ENCODE measurements at regions not wholly inside any gene's neighbourhood (a gene's known extent, or its start where the extent isn't known, plus 50 kb on each side); places are given as distances from the start of the nearest gene placed in this dataset.
"Not testable (repeated sequence)": the region's sequence is repeated elsewhere in the genome, so short reads cannot be mapped to it uniquely, and the experiment has no call there.

- no peaks in the 10 kb centered on the region for H3K9me3 ChIP-seq (ENCODE audit: insufficient read depth, low read length)
- H3K9ac ChIP-seq (ENCODE audit: insufficient read length, low read depth): no peak overlapping the region
- DNase-seq (ENCODE audit: low read depth, low spot score): no peak
- no peak overlapping the region for H3K4me3 ChIP-seq (ENCODE audit: insufficient read length, low read depth)
- H3K4me1 ChIP-seq (ENCODE audit: insufficient read depth, insufficient read length): no peaks in the 10 kb centered on the region
- no peaks in the 10 kb centered on the region for H3K27me3 ChIP-seq (ENCODE audit: insufficient read depth, insufficient read length)
- H3K36me3 ChIP-seq (ENCODE audit: insufficient read depth, insufficient read length, low read length): no peaks in the 10 kb centered on the region
- TF ChIP-seq YY1 (IDR thresholded peaks at IDR 0.05; ENCODE audit: insufficient read depth, insufficient read length) (no peak), SUZ12 (IDR thresholded peaks at IDR 0.05; ENCODE audit: extremely low read depth, insufficient read depth, insufficient read length) (no peak), ZNF274 (IDR thresholded peaks at IDR 0.05; ENCODE audit: low read depth, low read length) (no peak)
Measured at GRCh38 chr2:126038861-126039260, 617.1 kb upstream of the GYPC start.

- H3K9me3 ChIP-seq (ENCODE audit: insufficient read depth, low read length): no peaks in the 10 kb centered on the region
- H3K9ac ChIP-seq (ENCODE audit: insufficient read length, low read depth): no peak overlapping the region
- no peaks in the 10 kb centered on the region for H3K4me1 ChIP-seq (ENCODE audit: insufficient read depth, insufficient read length)
- no peak overlapping the region for H3K4me3 ChIP-seq (ENCODE audit: insufficient read length, low read depth)
- H3K27me3 ChIP-seq (ENCODE audit: insufficient read depth, insufficient read length): no peaks in the 10 kb centered on the region
- H3K36me3 ChIP-seq (ENCODE audit: insufficient read depth, insufficient read length, low read length): no peaks in the 10 kb centered on the region
- no peak for TF ChIP-seq SUZ12 (IDR thresholded peaks at IDR 0.05; ENCODE audit: extremely low read depth, insufficient read depth, insufficient read length)
- no peak for TF ChIP-seq YY1 (IDR thresholded peaks at IDR 0.05; ENCODE audit: insufficient read depth, insufficient read length)
- TF ChIP-seq ZNF274 (IDR thresholded peaks at IDR 0.05; ENCODE audit: low read depth, low read length): no peak
- no peak for DNase-seq (ENCODE audit: low read depth, low spot score)
Measured at GRCh38 chr2:126041391-126042047, 614.4 kb upstream of the GYPC start.

GRCh38 chr2:126042089-126042488 is 613.9 kb upstream of the GYPC start:
- no peaks in the 10 kb centered on the region for H3K27me3 ChIP-seq (ENCODE audit: insufficient read depth, insufficient read length)
- DNase-seq (ENCODE audit: low read depth, low spot score): no peak
- no peaks in the 10 kb centered on the region for H3K36me3 ChIP-seq (ENCODE audit: insufficient read depth, insufficient read length, low read length)
- H3K4me1 ChIP-seq (ENCODE audit: insufficient read depth, insufficient read length): no peaks in the 10 kb centered on the region
- TF ChIP-seq SUZ12 (IDR thresholded peaks at IDR 0.05; ENCODE audit: extremely low read depth, insufficient read depth, insufficient read length) (no peak), YY1 (IDR thresholded peaks at IDR 0.05; ENCODE audit: insufficient read depth, insufficient read length) (no peak), ZNF274 (IDR thresholded peaks at IDR 0.05; ENCODE audit: low read depth, low read length) (no peak)
- H3K9me3 ChIP-seq (ENCODE audit: insufficient read depth, low read length): no peaks in the 10 kb centered on the region
- no peak overlapping the region for H3K9ac ChIP-seq (ENCODE audit: insufficient read length, low read depth)
- no peak overlapping the region for H3K4me3 ChIP-seq (ENCODE audit: insufficient read length, low read depth)

GRCh38 chr2:126048719-126049118 is 607.2 kb upstream of the GYPC start:
- H3K9me3 ChIP-seq (ENCODE audit: insufficient read depth, low read length): peaks cover 11% of the 10 kb centered on the region; the same call in 1 of the 2 replicates
- no peak overlapping the region for H3K4me3 ChIP-seq (ENCODE audit: insufficient read length, low read depth)
- no peak for TF ChIP-seq YY1 (IDR thresholded peaks at IDR 0.05; ENCODE audit: insufficient read depth, insufficient read length)
- no peaks in the 10 kb centered on the region for H3K27me3 ChIP-seq (ENCODE audit: insufficient read depth, insufficient read length)
- H3K36me3 ChIP-seq (ENCODE audit: insufficient read depth, insufficient read length, low read length): no peaks in the 10 kb centered on the region
- no peaks in the 10 kb centered on the region for H3K4me1 ChIP-seq (ENCODE audit: insufficient read depth, insufficient read length)
- H3K9ac ChIP-seq (ENCODE audit: insufficient read length, low read depth): no peak overlapping the region
- no peak for DNase-seq (ENCODE audit: low read depth, low spot score)

GRCh38 chr2:126049461-126049860 is 606.5 kb upstream of the GYPC start:
- Histone ChIP-seq H3K36me3 (ENCODE audit: insufficient read depth, insufficient read length, low read length) (no peaks in the 10 kb centered on the region), H3K9ac (ENCODE audit: insufficient read length, low read depth) (no peak overlapping the region), H3K4me3 (ENCODE audit: insufficient read length, low read depth) (no peak overlapping the region), H3K4me1 (ENCODE audit: insufficient read depth, insufficient read length) (no peaks in the 10 kb centered on the region), H3K27me3 (ENCODE audit: insufficient read depth, insufficient read length) (no peaks in the 10 kb centered on the region), H3K9me3 (ENCODE audit: insufficient read depth, low read length) (peaks cover 11% of the 10 kb centered on the region; the same call in 1 of the 2 replicates)
- TF ChIP-seq ZNF274 (IDR thresholded peaks at IDR 0.05; ENCODE audit: low read depth, low read length) (no peak), SUZ12 (IDR thresholded peaks at IDR 0.05; ENCODE audit: extremely low read depth, insufficient read depth, insufficient read length) (no peak), YY1 (IDR thresholded peaks at IDR 0.05; ENCODE audit: insufficient read depth, insufficient read length) (no peak)
- no peak for DNase-seq (ENCODE audit: low read depth, low spot score)

- H3K4me3 ChIP-seq (ENCODE audit: insufficient read length, low read depth): no peak overlapping the region
- no peak for TF ChIP-seq YY1 (IDR thresholded peaks at IDR 0.05; ENCODE audit: insufficient read depth, insufficient read length)
- TF ChIP-seq SUZ12 (IDR thresholded peaks at IDR 0.05; ENCODE audit: extremely low read depth, insufficient read depth, insufficient read length): no peak
- TF ChIP-seq ZNF274 (IDR thresholded peaks at IDR 0.05; ENCODE audit: low read depth, low read length): no peak
- no peaks in the 10 kb centered on the region for H3K36me3 ChIP-seq (ENCODE audit: insufficient read depth, insufficient read length, low read length)
- peaks cover 17% of the 10 kb centered on the region; the same call in 1 of the 2 replicates for H3K9me3 ChIP-seq (ENCODE audit: insufficient read depth, low read length)
- no peaks in the 10 kb centered on the region for H3K4me1 ChIP-seq (ENCODE audit: insufficient read depth, insufficient read length)
- no peaks in the 10 kb centered on the region for H3K27me3 ChIP-seq (ENCODE audit: insufficient read depth, insufficient read length)
- no peak for DNase-seq (ENCODE audit: low read depth, low spot score)
- no peak overlapping the region for H3K9ac ChIP-seq (ENCODE audit: insufficient read length, low read depth)
Measured at GRCh38 chr2:126050991-126051736, 604.8 kb upstream of the GYPC start.

- not testable (repeated sequence) for H3K36me3 ChIP-seq (ENCODE audit: insufficient read depth, insufficient read length, low read length); H3K4me3 ChIP-seq (ENCODE audit: insufficient read length, low read depth); H3K4me1 ChIP-seq (ENCODE audit: insufficient read depth, insufficient read length); H3K27me3 ChIP-seq (ENCODE audit: insufficient read depth, insufficient read length); H3K9ac ChIP-seq (ENCODE audit: insufficient read length, low read depth); DNase-seq (ENCODE audit: low read depth, low spot score)
- peaks cover 17% of the 10 kb centered on the region for H3K9me3 ChIP-seq (ENCODE audit: insufficient read depth, low read length)
Measured at GRCh38 chr2:126051737-126052240, 604.2 kb upstream of the GYPC start.
